H1 (cell line): ENCODE measurements at regions not wholly inside any gene's neighbourhood (a gene's known extent, or its start where the extent isn't known, plus 50 kb on each side); places are given as distances from the start of the nearest gene placed in this dataset.

Experiments used
- GABPA ChIP-seq: IDR thresholded peaks from 2 replicates; pipeline ENCODE4 v1.6.1; 2011; ENCODE audit warnings: mild to moderate bottlenecking, low read length, moderate library complexity, borderline replicate concordance; ENCODE audit not compliant: insufficient read depth

GRCh38 chr6:14439419-14439818 is 321.8 kb downstream of the CD83 start (continued):
- no peak for TF ChIP-seq GABPA
